Liver (tissue), 8 donors: ENCODE measurements at regions not wholly inside any gene's neighbourhood (a gene's known extent, or its start where the extent isn't known, plus 50 kb on each side); places are given as distances from the start of the nearest gene placed in this dataset.

ENCODE experiments used
- DNase-seq: peaks from one replicate; pipeline ENCODE4 v3.0.0-alpha.2; 2017; ENCODE audit warnings: low spot score
- H3K27ac ChIP-seq, 2 donors: one replicate each; pipeline ENCODE4 v1.7.0; 2013; ENCODE audit warnings: inconsistent platforms in 2 of 2, low read length in 2 of 2, control low read depth in 1 of 2, low read depth in 1 of 2, mild to moderate bottlenecking in 1 of 2
- H3K27me3 ChIP-seq, 4 donors: one replicate each; pipeline versions ENCODE4 v1.6.1 to v1.7.0; 2013; ENCODE audit warnings: low read length in 3 of 4, inconsistent platforms in 1 of 4, mild to moderate bottlenecking in 1 of 4, moderate library complexity in 1 of 4; ENCODE audit not compliant: control insufficient read depth in 4 of 4, insufficient read depth in 4 of 4
- H3K36me3 ChIP-seq, 4 donors: one replicate each; pipeline versions ENCODE4 v1.6.1 to v1.7.0; 2013; ENCODE audit warnings: low read length in 3 of 4, mild to moderate bottlenecking in 3 of 4, low read depth in 1 of 4, moderate library complexity in 1 of 4; ENCODE audit not compliant: control insufficient read depth in 4 of 4, insufficient read depth in 3 of 4
- H3K4me1 ChIP-seq, 4 donors: one replicate each; pipeline versions ENCODE4 v1.6.1 to v1.7.0; 2013; ENCODE audit warnings: low read length in 3 of 4, mild to moderate bottlenecking in 3 of 4, moderate library complexity in 1 of 4; ENCODE audit not compliant: control insufficient read depth in 4 of 4, insufficient read depth in 4 of 4
- H3K4me3 ChIP-seq, 3 donors: one replicate each; pipeline versions ENCODE4 v1.6.1 to v1.7.0; 2013; ENCODE audit warnings: low read length in 3 of 3, control low read depth in 1 of 3, low read depth in 1 of 3, mild to moderate bottlenecking in 1 of 3
- H3K9ac ChIP-seq, 2 donors: one replicate each; pipeline ENCODE4 v1.7.0; 2013; ENCODE audit warnings: low read length in 2 of 2, mild to moderate bottlenecking in 2 of 2, moderate library complexity in 2 of 2, control low read depth in 1 of 2, low read depth in 1 of 2
- H3K9me3 ChIP-seq, 4 donors: one replicate each; pipeline versions ENCODE4 v1.6.1 to v1.7.0; 2013; ENCODE audit warnings: low read length in 3 of 4; ENCODE audit not compliant: control insufficient read depth in 4 of 4
- ATF3 ChIP-seq: IDR thresholded peaks from 2 replicates; pipeline ENCODE4 v1.6.1; 2016; ENCODE audit warnings: antibody characterized with exemption
- CTCF ChIP-seq: fragments of 150-350 bp; IDR thresholded peaks from 2 replicates; pipeline ENCODE4 v1.5.1; 2017; ENCODE audit warnings: improper control_type of control experiment, low read depth, low read length; ENCODE audit not compliant: missing input control
- EGR1 ChIP-seq, 2 donors: IDR thresholded peaks; 2 replicates each; pipeline ENCODE4 v1.6.1; 2016 to 2018; ENCODE audit warnings: antibody characterized with exemption in 2 of 2, low read depth in 2 of 2
- FOXA1 ChIP-seq: IDR thresholded peaks from 2 replicates; pipeline ENCODE4 v1.6.1; 2016; ENCODE audit warnings: antibody characterized with exemption
- FOXA2 ChIP-seq: IDR thresholded peaks from 2 replicates; pipeline ENCODE4 v1.6.1; 2016; ENCODE audit warnings: antibody characterized with exemption
- GABPA ChIP-seq, 2 donors: IDR thresholded peaks in 1 of 2; conservative IDR thresholded peaks in 1 of 2; 2 replicates each; pipeline ENCODE4 v1.6.1; 2016; ENCODE audit warnings: antibody characterized with exemption in 2 of 2, mild to moderate bottlenecking in 1 of 2, moderate library complexity in 1 of 2
- HNF4A ChIP-seq, 2 donors: conservative IDR thresholded peaks; 2 replicates each; pipeline ENCODE4 v1.6.1; 2016; ENCODE audit warnings: antibody characterized with exemption in 2 of 2, mild to moderate bottlenecking in 2 of 2
- HNF4G ChIP-seq: IDR thresholded peaks from 2 replicates; pipeline ENCODE4 v1.6.1; 2016; ENCODE audit warnings: antibody characterized with exemption
- JUND ChIP-seq, 2 donors: IDR thresholded peaks; 2 replicates each; pipeline ENCODE4 v1.6.1; 2016; ENCODE audit warnings: antibody characterized with exemption in 2 of 2
- MAX ChIP-seq: IDR thresholded peaks from 2 replicates; pipeline ENCODE4 v1.6.1; 2016; ENCODE audit warnings: antibody characterized with exemption
- NR2F2 ChIP-seq: IDR thresholded peaks from 2 replicates; pipeline ENCODE4 v1.6.1; 2016; ENCODE audit warnings: antibody characterized with exemption
- RAD21 ChIP-seq, 2 donors: IDR thresholded peaks; 2 replicates each; pipeline ENCODE4 v1.6.1; 2016; ENCODE audit warnings: antibody characterized with exemption in 2 of 2, mild to moderate bottlenecking in 2 of 2
- REST ChIP-seq: IDR thresholded peaks from 2 replicates; pipeline ENCODE4 v1.6.1; 2016; ENCODE audit warnings: antibody characterized with exemption, mild to moderate bottlenecking
- RXRA ChIP-seq, 2 donors: IDR thresholded peaks; 2 replicates each; pipeline ENCODE4 v1.6.1; 2017 to 2018; ENCODE audit warnings: antibody characterized with exemption in 2 of 2, mild to moderate bottlenecking in 1 of 2
- SP1 ChIP-seq: IDR thresholded peaks from 2 replicates; pipeline ENCODE4 v1.6.1; 2018; ENCODE audit warnings: antibody characterized with exemption, mild to moderate bottlenecking
- TAF1 ChIP-seq: conservative IDR thresholded peaks from 2 replicates; pipeline ENCODE4 v1.6.1; 2016; ENCODE audit warnings: antibody characterized with exemption, mild to moderate bottlenecking
- YY1 ChIP-seq: IDR thresholded peaks from 2 replicates; pipeline ENCODE4 v1.6.1; 2016; ENCODE audit warnings: antibody characterized with exemption, mild to moderate bottlenecking
- ZBTB33 ChIP-seq: IDR thresholded peaks from 2 replicates; pipeline ENCODE4 v1.6.1; 2016; ENCODE audit warnings: antibody characterized with exemption
- WGBS: extraction: QIAGEN DNeasy Blood & Tissue Kit; methylation state at CpG from one replicate; pipeline ENCODE4 v1.1.7; 2013; 5-methylcytosine and 5-hydroxymethylcytosine counted together
- donor health status: healthy.
- donor health status: healthy.
- donor health status: healthy.
- donor health status: healthy.
- donor health status: healthy.

- no peak for TF ChIP-seq RAD21 (IDR thresholded peaks at IDR 0.05)
Observed at GRCh38 chr5:3353561-3353960, 242.1 kb upstream of the IRX1 start (continued).

- Histone ChIP-seq H3K27ac (no peak overlapping the region), H3K9me3 (peaks cover 0 to under 1% (median 0%) of the 10 kb centered on the region in 4 donors), H3K9ac (no peak overlapping the region), H3K36me3 (no peaks in the 10 kb centered on the region), H3K4me1 (no peaks in the 10 kb centered on the region), H3K4me3 (no peak overlapping the region), H3K27me3 (no peaks in the 10 kb centered on the region)
- no peak for DNase-seq
- WGBS = 72% methylated on average over 8 of the region's 8 CpGs
- no peak for TF ChIP-seq EGR1 (IDR thresholded peaks at IDR 0.05; ENCODE audit: low read depth in 2 of 2)
- no peak for TF ChIP-seq TAF1
- TF ChIP-seq ATF3 = no peak
Observed at GRCh38 chr5:3352711-3353110, 242.9 kb upstream of the IRX1 start.

- Histone ChIP-seq H3K9me3 (peaks cover 0 to 5% (median 0%) of the 10 kb centered on the region in 4 donors), H3K4me3 (no peak overlapping the region), H3K9ac (no peak overlapping the region), H3K4me1 (no peaks in the 10 kb centered on the region), H3K27me3 (no peaks in the 10 kb centered on the region), H3K27ac (no peak overlapping the region), H3K36me3 (no peaks in the 10 kb centered on the region)
- DNase-seq = no peak
- 69% methylated on average over 10 of the region's 10 CpGs for WGBS
- TF ChIP-seq TAF1 = no peak
- no peak for TF ChIP-seq FOXA2
- TF ChIP-seq YY1 = no peak
- TF ChIP-seq NR2F2 = no peak
- TF ChIP-seq RAD21 (IDR thresholded peaks at IDR 0.05) = no peak
- TF ChIP-seq SP1 = no peak
- no peak for TF ChIP-seq FOXA1
- TF ChIP-seq ATF3 = no peak
- TF ChIP-seq REST = no peak
- TF ChIP-seq EGR1 (IDR thresholded peaks at IDR 0.05; ENCODE audit: low read depth in 2 of 2) = no peak
- TF ChIP-seq HNF4G = no peak
- no peak for TF ChIP-seq GABPA (IDR thresholded peaks at IDR 0.05 in 1 of 2, conservative IDR thresholded peaks at IDR 0.05 in 1 of 2)
- TF ChIP-seq JUND (IDR thresholded peaks at IDR 0.05) = no peak
- no peak for TF ChIP-seq CTCF
- no peak for TF ChIP-seq HNF4A (conservative IDR thresholded peaks at IDR 0.05)
- TF ChIP-seq ZBTB33 = no peak
- TF ChIP-seq MAX = no peak
- no peak for TF ChIP-seq RXRA (IDR thresholded peaks at IDR 0.05)
Observed at GRCh38 chr5:3351581-3352442, 243.8 kb upstream of the IRX1 start.
